PFSK-1 (cell line): ENCODE measurements at regions not wholly inside any gene's neighbourhood (a gene's known extent, or its start where the extent isn't known, plus 50 kb on each side); places are given as distances from the start of the nearest gene placed in this dataset.

Experiments used
- FOXP2 ChIP-seq: optimal IDR thresholded peaks from 2 replicates; pipeline ENCODE3; 2011; ENCODE audit warnings: borderline replicate concordance, control low read depth, inconsistent platforms; ENCODE audit not compliant: insufficient read depth; ENCODE audit errors: extremely low read length, extremely low read depth
- POLR2AphosphoS5 ChIP-seq: IDR thresholded peaks from 2 replicates; pipeline ENCODE4 v1.6.1; 2012; ENCODE audit warnings: low read depth, mild to moderate bottlenecking, control low read depth, low read length, moderate library complexity
- REST ChIP-seq, 2 experiments: IDR thresholded peaks; 2 replicates each; pipeline versions ENCODE4 v1.6.1 to v1.8.0; 2011 to 2012; ENCODE audit warnings: low read depth in 2 of 2, low read length in 2 of 2, control low read depth in 1 of 2, inconsistent platforms in 1 of 2, mild to moderate bottlenecking in 1 of 2, moderate library complexity in 1 of 2; ENCODE audit not compliant: insufficient read depth in 1 of 2
- SIN3A ChIP-seq: IDR thresholded peaks from 2 replicates; pipeline ENCODE4 v1.6.1; 2012; ENCODE audit warnings: mild to moderate bottlenecking, low read length, moderate library complexity, borderline replicate concordance; ENCODE audit not compliant: insufficient read depth
- TAF1 ChIP-seq: IDR thresholded peaks from 2 replicates; pipeline ENCODE4 v1.6.1; 2012; ENCODE audit warnings: low read length, control low read depth, borderline replicate concordance; ENCODE audit not compliant: insufficient read depth

DNA sequence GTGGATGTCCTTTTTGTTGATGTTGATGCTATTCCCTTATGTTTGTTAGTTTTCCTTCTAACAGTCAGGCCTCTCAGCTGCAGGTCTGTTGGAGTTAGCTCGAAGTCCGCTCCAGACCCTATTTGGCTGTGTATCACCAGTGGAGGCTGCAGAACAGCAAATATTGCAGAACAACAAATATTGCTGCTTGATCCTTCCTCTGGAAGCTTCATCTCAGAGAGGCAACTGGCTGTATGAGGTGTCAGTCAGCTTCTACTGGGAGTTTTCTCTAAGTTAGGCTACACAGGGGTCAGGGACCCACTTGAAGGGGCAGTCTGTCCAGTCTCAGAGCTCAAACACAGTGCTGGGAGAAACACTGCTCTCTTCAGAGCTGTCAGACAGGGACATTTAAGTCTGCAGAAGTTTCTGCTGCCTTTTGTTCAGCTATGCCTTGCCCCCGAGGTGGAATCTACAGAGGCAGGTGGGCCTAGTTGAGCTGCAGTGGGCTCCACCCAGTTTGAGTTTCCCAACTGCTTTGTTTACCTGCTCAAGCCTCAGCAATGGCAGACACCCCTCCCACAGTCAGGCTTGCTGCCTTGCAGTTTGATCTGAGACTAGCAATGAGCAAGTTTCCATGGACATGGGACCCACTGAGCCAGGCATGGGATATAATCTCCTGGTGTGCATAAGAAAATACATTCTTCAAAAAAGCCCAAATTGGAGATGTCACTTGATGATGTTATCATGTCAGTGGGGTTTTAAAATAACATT is 99.5 kb downstream of the KDM5D start:
- TF ChIP-seq REST (IDR thresholded peaks at IDR 0.05; ENCODE audit: insufficient read depth in 1 of 2, low read depth in 2 of 2, low read length in 2 of 2) (no peak), TAF1 (no peak), SIN3A (no peak), POLR2AphosphoS5 (no peak), FOXP2 (no peak)
